NCI-H1048 (cell line): ENCODE measurements at regions not wholly inside any gene's neighbourhood (a gene's known extent, or its start where the extent isn't known, plus 50 kb on each side); places are given as distances from the start of the nearest gene placed in this dataset.

Source experiments
- DNase-seq: peaks from one replicate; lab custom pipeline; 2025; lab: John Stamatoyannopoulos, UW

DNA sequence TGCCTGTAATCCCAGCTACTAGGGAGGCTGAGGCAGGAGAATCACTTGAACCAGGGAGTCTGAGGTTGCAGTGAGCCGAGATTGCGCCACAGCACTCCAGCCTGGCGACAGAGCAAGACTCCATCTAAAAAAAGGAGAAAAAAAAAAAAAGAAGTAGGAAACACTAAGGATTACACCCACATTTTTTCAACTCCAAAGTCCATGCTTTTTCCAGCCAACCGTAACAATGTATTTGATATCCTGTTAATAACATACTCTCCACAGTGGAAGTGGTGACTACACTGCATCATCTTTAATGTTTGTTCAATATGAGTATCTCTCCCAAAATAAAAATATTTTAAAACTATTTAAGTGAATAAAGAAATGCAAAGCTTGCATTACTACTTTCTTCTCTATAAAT, 481.6 kb upstream of the ACVR2A start:
- DNase-seq = no peak

DNA sequence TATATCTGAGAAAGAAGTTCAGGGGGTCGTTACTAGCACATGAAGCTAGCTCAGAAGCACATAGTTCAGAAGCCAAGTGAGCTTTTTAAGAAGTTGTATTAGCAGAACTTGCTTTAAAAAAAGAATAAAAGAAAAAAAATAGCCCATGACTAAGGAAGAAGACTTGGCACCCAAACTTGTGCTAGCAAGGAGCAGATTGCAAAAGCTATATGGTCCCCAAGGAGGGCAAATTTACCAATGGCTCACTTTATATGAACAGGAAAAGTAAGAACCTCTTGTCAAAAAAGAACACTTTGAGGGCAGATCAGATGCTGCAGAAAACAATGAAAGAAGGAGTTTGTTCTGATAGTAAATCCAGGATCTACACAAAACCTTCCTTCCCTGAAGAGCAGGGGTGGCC, 486.5 kb upstream of the ACVR2A start:
- DNase-seq = no peak

DNA sequence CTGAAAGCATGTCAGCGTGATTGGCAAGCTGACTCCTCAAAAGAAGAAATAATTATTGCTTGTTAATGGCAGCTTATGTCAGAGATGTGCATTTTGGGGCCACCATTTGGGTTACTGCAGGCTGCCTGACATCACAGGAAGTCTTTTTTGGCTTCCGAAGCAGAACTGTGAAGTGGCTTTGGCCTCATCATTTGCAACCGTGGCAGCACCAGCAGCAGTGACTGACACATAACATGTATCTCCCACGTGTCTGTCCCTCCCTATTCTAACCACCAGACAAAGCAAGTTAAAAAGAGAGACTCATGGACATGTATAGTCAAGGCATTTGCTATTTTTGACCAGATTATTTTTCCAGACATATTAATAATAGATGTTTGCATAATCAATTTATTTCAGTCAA, 488.7 kb upstream of the ACVR2A start:
- no peak for DNase-seq

DNA sequence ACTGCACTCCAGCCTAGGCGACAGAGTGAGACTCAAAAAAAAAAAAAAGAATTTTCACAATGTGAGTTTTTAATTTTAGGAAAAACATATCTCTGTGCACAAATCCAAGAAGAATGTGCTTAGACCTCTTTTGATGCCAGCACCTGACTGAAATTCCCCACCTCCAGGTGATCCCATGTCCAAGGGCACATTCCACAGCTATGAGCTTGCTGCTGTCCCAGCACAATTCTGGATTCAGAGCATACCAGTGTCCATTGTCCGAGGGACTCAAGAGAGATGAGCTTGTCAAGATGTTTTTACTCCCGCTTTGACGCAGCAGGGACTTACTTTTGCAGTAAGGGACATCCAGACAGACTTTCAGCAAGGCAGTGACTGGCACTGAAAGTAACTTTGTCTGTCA, 489.1 kb upstream of the ACVR2A start:
- DNase-seq = no peak

- DNase-seq = no peak
Measured at GRCh38 chr2:147353072-147353381, 491.8 kb upstream of the ACVR2A start.

DNA sequence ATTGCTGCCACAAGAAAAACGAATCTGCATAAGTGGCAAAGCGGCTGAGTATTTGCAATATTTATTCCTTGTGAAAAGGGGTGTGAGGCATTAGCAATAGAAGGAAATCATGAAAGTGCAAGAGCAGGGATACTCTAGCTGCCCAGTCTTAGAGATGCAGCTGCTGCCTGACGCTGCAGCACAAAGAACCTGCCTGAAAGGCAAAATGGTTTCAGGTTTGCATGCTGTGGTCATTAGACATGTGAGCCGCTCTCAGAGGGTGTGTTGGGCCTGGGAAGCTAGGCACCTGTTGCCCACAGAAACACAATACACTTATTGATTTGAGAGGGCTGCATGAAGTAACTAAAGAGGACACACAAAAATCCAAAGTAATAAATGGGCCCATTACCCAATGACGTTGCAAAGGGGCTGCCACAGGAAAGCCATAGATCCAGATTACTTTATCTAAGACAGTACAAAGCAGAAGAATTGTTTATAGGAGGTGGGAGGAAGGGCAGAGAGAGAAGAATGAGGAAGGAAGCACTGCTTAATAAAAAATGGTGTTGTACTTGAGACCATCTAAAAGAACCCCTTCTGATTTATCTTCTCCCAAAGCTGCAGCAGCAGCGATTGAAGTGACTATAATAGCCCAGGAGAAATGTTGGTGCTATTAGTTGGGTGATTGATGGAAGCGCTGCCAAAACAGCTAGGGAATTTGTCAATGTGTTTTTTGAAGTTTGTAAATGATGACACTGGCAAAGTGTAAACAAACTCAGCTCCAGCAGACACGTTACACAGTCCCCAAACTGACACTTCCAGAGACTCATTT, 492.4 kb upstream of the ACVR2A start:
- no peak for DNase-seq

DNA sequence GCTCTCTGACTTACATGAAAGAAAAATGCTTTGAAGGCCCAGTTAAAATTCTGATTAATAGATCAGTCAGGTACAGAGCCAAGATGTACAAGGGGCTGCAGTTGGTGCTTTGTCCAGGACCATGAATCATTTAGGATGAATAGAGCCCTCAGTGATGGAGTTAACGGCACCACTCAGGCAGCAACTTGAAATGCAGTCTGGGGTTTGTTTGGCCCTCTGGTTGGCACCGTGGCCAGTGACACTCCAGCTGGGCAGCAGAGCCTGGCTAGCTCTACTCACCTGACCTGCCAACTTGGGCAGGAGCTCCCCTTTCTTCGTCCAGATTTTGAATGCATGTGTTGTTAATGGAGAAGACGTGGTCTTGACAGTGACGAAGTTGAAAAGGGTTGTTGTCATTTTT, 493.0 kb upstream of the ACVR2A start:
- no peak for DNase-seq

DNA sequence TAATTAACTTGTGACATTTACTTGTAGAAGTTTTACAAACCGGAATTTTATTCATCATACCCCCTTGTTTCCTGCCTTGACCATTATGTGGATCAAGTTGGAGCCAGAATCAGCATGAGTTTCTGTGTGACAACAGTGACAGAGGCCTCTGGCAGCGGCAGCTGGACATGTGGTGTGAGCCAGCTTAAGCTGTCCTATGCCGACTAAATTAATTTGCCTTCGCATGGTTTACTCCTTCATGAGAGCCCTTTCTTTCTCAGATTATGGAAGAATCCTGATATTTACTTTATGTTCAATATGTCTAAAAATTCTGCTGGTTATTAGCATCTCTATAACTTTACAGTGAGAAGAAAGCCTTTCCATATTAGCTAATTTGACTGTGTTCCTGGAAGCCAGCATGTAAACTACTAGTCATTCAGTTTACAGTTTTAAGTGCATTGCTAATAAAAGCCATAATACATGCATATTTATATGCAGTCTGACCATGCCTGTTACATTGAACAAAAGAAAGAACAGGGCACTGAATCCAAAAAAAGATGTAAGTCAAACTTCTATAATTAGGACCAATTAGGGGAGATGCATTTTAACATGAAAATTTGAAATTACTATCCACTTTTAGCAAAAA, 495.8 kb upstream of the ACVR2A start:
- no peak for DNase-seq

- no peak for DNase-seq
Measured at GRCh38 chr2:147346142-147346541, 498.7 kb upstream of the ACVR2A start.

DNA sequence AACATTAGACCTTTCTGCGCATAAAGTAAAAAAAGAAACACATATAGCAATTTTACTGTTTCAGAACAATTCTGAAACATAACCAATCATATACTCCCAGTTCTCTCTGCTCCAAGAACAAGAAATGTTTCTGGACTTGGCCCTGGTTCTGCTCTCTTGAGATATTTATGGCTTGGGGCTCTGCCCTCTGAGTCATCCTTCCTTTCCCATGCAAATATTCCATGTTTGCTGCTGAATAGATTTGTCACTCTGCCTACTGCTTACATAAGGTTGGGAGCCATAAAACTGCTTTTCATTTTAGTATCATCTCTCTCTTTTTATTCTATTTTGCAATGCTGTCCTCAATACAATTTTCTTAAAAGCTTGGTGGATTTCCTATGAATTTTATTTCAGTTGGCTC, 499.6 kb upstream of the ACVR2A start:
- DNase-seq = no peak

DNA sequence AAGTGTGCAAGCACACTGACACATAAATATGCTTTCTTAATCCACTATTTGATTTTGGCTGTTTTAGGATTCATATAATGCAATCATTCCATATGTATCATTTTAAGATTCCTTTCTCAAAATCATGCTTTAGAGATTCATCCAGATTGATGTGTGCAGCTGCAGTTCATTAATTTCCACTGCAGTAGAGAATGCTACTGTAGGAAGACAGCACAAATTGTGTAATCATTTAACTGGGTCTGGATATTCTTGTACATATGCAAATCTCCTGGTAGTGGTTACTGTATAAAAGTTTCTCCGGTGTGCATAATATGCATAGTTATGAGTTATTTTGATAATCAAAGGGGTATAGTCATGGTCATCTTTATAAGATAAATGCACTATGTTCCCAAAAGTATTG, 502.5 kb upstream of the ACVR2A start:
- no peak for DNase-seq

GRCh38 chr2:147331790-147332419, 512.9 kb upstream of the ACVR2A start:
- DNase-seq = no peak

DNA sequence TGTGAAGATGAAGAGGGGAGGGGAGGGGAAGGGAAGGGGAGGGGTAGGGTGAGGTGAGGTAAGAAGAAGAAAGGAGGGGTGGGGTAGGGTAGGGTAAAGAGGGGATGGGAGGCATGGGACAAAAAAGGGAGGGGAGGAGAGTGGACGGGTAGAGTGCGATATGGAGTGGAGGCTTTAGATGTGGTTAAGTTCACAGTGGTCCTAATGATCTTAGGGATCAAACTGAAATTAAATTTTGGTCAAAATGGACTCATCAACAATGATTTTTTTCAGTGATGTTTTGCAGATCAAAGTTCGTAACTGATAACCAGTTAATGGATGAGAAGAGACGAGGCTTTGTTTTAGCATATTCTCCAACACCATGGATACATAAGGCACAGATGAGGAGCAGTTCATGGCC, 513.9 kb upstream of the ACVR2A start:
- no peak for DNase-seq

DNA sequence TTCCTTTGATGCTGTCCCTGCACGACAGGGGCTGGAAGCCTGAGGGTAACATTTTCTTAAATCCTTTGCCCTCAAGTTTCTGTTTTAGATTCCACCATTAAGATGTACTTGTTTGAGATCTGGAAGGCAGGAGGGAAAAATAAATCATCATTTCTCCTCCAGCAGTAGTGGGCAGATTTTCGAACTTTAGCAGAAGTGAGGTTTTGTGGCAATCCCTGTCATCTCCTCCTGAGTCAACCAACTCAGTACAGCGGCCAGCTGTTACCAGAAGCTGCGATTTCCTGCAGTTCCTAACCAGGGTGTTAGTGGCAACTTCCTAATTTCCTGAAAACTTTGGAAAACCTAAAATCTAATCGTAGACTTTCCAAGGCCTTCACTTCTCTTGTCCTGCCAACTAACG, 517.2 kb upstream of the ACVR2A start:
- DNase-seq = no peak

GRCh38 chr2:147325990-147326389, 518.8 kb upstream of the ACVR2A start:
- no peak for DNase-seq

DNA sequence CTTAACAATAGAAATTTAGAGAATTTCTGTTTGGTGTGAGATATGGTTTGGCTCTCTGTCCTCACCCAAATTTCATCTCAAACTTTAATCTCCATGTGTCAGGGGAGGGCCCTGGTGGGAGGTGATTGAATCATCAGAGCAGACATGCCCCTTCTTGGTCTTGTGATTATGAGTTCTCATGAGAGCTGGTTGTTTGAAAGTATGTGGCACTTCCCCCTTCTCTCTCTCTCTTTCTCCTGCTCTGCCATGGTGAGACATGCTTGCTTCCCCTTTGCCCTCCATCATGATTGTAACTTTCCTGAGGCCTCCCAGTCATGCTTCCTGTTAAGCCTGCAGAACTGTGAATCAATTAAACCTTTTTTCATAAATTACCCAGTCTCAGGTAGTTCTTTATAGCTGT, 524.7 kb upstream of the ACVR2A start:
- no peak for DNase-seq

GRCh38 chr2:147311058-147311430, 533.8 kb upstream of the ACVR2A start:
- DNase-seq = no peak

GRCh38 chr2:147310335-147311057, 534.3 kb upstream of the ACVR2A start:
- DNase-seq = no peak

- DNase-seq = no peak
Measured at GRCh38 chr2:147297820-147298219, 547.0 kb upstream of the ACVR2A start.

GRCh38 chr2:147294825-147295392, 549.9 kb upstream of the ACVR2A start:
- DNase-seq = no peak

DNA sequence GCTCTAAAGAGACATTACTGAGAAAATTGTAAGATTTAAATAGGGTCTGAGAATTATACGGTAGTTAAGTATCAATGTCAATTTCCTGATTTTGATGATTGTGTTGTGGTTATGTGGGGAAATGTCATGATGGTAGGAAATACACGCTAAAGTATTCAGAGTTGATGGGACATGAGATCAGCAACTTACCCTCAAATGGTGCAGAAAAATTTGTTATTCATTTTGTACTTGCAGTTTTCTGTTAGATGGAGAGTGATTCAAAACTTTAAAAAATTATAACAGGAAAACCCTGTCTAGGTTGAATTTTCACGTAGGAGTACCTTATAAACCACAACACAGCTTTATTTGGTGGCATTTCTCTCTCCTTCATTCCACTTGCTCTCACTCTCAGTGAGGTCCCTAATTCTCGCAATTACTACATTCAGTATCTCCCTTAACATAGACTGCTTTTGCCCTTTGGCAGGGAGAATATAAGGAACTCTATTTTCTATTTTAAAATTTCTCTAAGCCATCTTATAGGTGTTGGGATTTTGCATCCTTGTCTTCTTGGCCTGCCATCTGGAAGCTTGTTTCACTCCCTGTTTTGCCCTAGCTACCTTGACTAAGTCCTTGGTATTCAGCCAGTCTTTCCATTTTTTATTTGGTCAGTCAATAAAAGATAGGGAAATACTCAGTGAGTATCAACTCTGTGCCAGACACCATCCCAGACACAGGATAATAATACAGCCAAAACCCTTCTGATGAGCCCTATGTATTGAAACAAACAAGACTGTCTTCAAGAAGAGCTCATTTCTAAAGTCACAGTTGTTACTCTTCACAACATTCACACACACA, 550.6 kb upstream of the ACVR2A start:
- no peak for DNase-seq

GRCh38 chr2:147288131-147288530, 556.7 kb upstream of the ACVR2A start:
- DNase-seq = no peak
